NK-92 (cell line): ENCODE measurements at regions not wholly inside any gene's neighbourhood (a gene's known extent, or its start where the extent isn't known, plus 50 kb on each side); places are given as distances from the start of the nearest gene placed in this dataset.

ENCODE experiments used
- DNase-seq: peaks from one replicate; lab custom pipeline; 2025; ENCODE audit not compliant: unreplicated experiment; lab: John Stamatoyannopoulos, UW

GRCh38 chr2:37858725-37859267, 66.3 kb upstream of the RMDN2 start:
- DNase-seq, result no peak

GRCh38 chr2:37862620-37863019, 62.5 kb upstream of the RMDN2 start:
- no peak for DNase-seq

GRCh38 chr2:37864217-37864616, 60.9 kb upstream of the RMDN2 start:
- DNase-seq, result no peak

- DNase-seq, result no peak
Measured at GRCh38 chr2:37865640-37866039, 59.4 kb upstream of the RMDN2 start.

GRCh38 chr2:37866171-37866934, 58.7 kb upstream of the RMDN2 start:
- DNase-seq, result no peak

GRCh38 chr2:37867166-37867565, 57.9 kb upstream of the RMDN2 start:
- DNase-seq, result no peak

- no peak for DNase-seq
Measured at GRCh38 chr2:37868866-37869265, 56.2 kb upstream of the RMDN2 start.

- DNase-seq, result no peak
Measured at GRCh38 chr2:37869304-37869703, 55.8 kb upstream of the RMDN2 start.

- DNase-seq, result no peak
Measured at GRCh38 chr2:37869771-37870170, 55.3 kb upstream of the RMDN2 start.

- DNase-seq, result no peak
Measured at GRCh38 chr2:37870829-37871228, 54.3 kb upstream of the RMDN2 start.

GRCh38 chr2:37871456-37872191, 53.5 kb upstream of the RMDN2 start:
- no peak for DNase-seq

- no peak for DNase-seq
Measured at GRCh38 chr2:37872192-37872750, 52.8 kb upstream of the RMDN2 start.

- DNase-seq, result no peak
Measured at GRCh38 chr2:37873229-37873628, 51.9 kb upstream of the RMDN2 start.

- no peak for DNase-seq
Measured at GRCh38 chr2:37873749-37874330, 51.2 kb upstream of the RMDN2 start.

- DNase-seq, result no peak
Measured at GRCh38 chr2:37874470-37874869, 50.6 kb upstream of the RMDN2 start.
